ENCODE measurements at regions not wholly inside any gene's neighbourhood (a gene's known extent, or its start where the extent isn't known, plus 50 kb on each side); places are given as distances from the start of the nearest gene placed in this dataset.
"Not testable (repeated sequence)": the region's sequence is repeated elsewhere in the genome, so short reads cannot be mapped to it uniquely, and the experiment has no call there.

- no peak for DNase-seq (ENCODE audit: low spot score)
Observed at GRCh38 chr16:80009971-80010659, 409.6 kb upstream of the MAF start.

- no peak for DNase-seq (ENCODE audit: low spot score)
Observed at GRCh38 chr16:80008857-80009256, 408.3 kb upstream of the MAF start.

- no peak for DNase-seq (ENCODE audit: low spot score)
Observed at GRCh38 chr16:80007231-80007630, 406.7 kb upstream of the MAF start.

- DNase-seq (ENCODE audit: low spot score): peak; percentile 58
Observed at GRCh38 chr16:80006241-80007215, 406.0 kb upstream of the MAF start.

GRCh38 chr16:80004113-80004512 lies 403.6 kb upstream of the MAF start:
- no peak for DNase-seq (ENCODE audit: low spot score)

- no peak for DNase-seq (ENCODE audit: low spot score)
Observed at GRCh38 chr16:80002261-80002660, 401.7 kb upstream of the MAF start.

- no peak for DNase-seq (ENCODE audit: low spot score)
Observed at GRCh38 chr16:79998143-79998542, 397.6 kb upstream of the MAF start.

- peak; percentile 43 for DNase-seq (ENCODE audit: low spot score)
Observed at GRCh38 chr16:79997257-79997656, 396.7 kb upstream of the MAF start.

GRCh38 chr16:79996321-79996720 lies 395.8 kb upstream of the MAF start:
- DNase-seq (ENCODE audit: low spot score): no peak

- DNase-seq (ENCODE audit: low spot score): no peak
Observed at GRCh38 chr16:79995315-79995714, 394.8 kb upstream of the MAF start.

- no peak for DNase-seq (ENCODE audit: low spot score)
Observed at GRCh38 chr16:79994418-79994817, 393.9 kb upstream of the MAF start.

- DNase-seq (ENCODE audit: low spot score): peak; percentile 51
Observed at GRCh38 chr16:79993629-79994209, 393.2 kb upstream of the MAF start.

- no peak for DNase-seq (ENCODE audit: low spot score)
Observed at GRCh38 chr16:79991969-79992368, 391.4 kb upstream of the MAF start.

GRCh38 chr16:79988721-79989220 lies 388.2 kb upstream of the MAF start:
- DNase-seq (ENCODE audit: low spot score): no peak

GRCh38 chr16:79988089-79988488 lies 387.6 kb upstream of the MAF start:
- no peak for DNase-seq (ENCODE audit: low spot score)

GRCh38 chr16:79986352-79986751 lies 385.8 kb upstream of the MAF start:
- DNase-seq (ENCODE audit: low spot score): no peak

GRCh38 chr16:79985606-79986005 lies 385.1 kb upstream of the MAF start:
- DNase-seq (ENCODE audit: low spot score): no peak

GRCh38 chr16:79984149-79984548 lies 383.6 kb upstream of the MAF start:
- not testable (repeated sequence) for DNase-seq (ENCODE audit: low spot score)

- no peak for DNase-seq (ENCODE audit: low spot score)
Observed at GRCh38 chr16:79982862-79983261, 382.3 kb upstream of the MAF start.

- DNase-seq (ENCODE audit: low spot score): no peak
Observed at GRCh38 chr16:79982361-79982760, 381.8 kb upstream of the MAF start.

- no peak for DNase-seq (ENCODE audit: low spot score)
Observed at GRCh38 chr16:79981814-79982213, 381.3 kb upstream of the MAF start.

- DNase-seq (ENCODE audit: low spot score): no peak
Observed at GRCh38 chr16:79980650-79981521, 380.3 kb upstream of the MAF start.

Measured in AG20443 (cell line).